OCI-LY3 (cell line): ENCODE measurements at regions not wholly inside any gene's neighbourhood (a gene's known extent, or its start where the extent isn't known, plus 50 kb on each side); places are given as distances from the start of the nearest gene placed in this dataset.

Source experiments
- H2AFZ ChIP-seq: fragments of 200-600, 300-600 bp; shearing (Covaris generic); 2 replicates; pipeline ENCODE4 v1.6.0; 2014; ENCODE audit warnings: antibody characterized with exemption, low read depth, low read length
- H3K27ac ChIP-seq: fragments of 200-600, 300-600 bp; sonication (generic); 2 replicates; pipeline ENCODE4 v1.5.1; 2014; ENCODE audit warnings: mild to moderate bottlenecking, low read length, moderate library complexity, mixed read lengths
- H3K27me3 ChIP-seq: fragments of 200-600, 300-600 bp; sonication (generic); 2 replicates; pipeline ENCODE4 v1.6.1; 2014; ENCODE audit warnings: low read depth, low read length, mixed read lengths
- H3K36me3 ChIP-seq: fragments of 200-600, 300-600 bp; sonication (generic); replicated peaks from 2 replicates; pipeline ENCODE3; 2014; ENCODE audit warnings: low read depth, low read length, mixed read lengths
- H3K4me1 ChIP-seq: fragments of 300-600, 200-600 bp; sonication (generic); 2 replicates; pipeline ENCODE4 v1.6.1; 2014; ENCODE audit warnings: low read length, mixed read lengths
- H3K4me2 ChIP-seq: fragments of 200-600, 300-600 bp; sonication (generic); 2 replicates; pipeline ENCODE4 v1.6.1; 2014; ENCODE audit warnings: low read length, mixed read lengths
- H3K4me3 ChIP-seq: fragments of 300-600, 200-600 bp; sonication (generic); 2 replicates; pipeline ENCODE4 v1.5.1; 2014; ENCODE audit warnings: antibody characterized with exemption, mild to moderate bottlenecking, low read length, moderate library complexity
- H3K79me2 ChIP-seq: fragments of 300-600, 200-600 bp; shearing (Covaris generic); 2 replicates; pipeline ENCODE4 v1.6.1; 2014; ENCODE audit warnings: mild to moderate bottlenecking, low read length, mixed read lengths
- H3K9ac ChIP-seq: fragments of 300-600, 200-600 bp; shearing (Covaris generic); 2 replicates; pipeline ENCODE4 v1.6.0; 2014; ENCODE audit warnings: mild to moderate bottlenecking, low read length, moderate library complexity
- H3K9me3 ChIP-seq: fragments of 200-600, 300-600 bp; shearing (Covaris generic); 2 replicates; pipeline ENCODE4 v1.6.1; 2014; ENCODE audit warnings: low read length, mixed read lengths; ENCODE audit not compliant: insufficient read depth
- H4K20me1 ChIP-seq: fragments of 200-600, 300-600 bp; sonication (generic); 2 replicates; pipeline ENCODE4 v1.6.1; 2016; ENCODE audit warnings: low read length, mixed read lengths; ENCODE audit not compliant: insufficient read depth
- EZH2phosphoT487 ChIP-seq: fragments of 200-600 bp; shearing (Covaris generic); IDR thresholded peaks from 2 replicates; pipeline ENCODE4 v1.6.1; 2018; ENCODE audit warnings: antibody characterized with exemption, mixed run types, low read depth
- TF ChIP-seq, protein P1 (sequence below): fragments of 200-600, 300-600 bp; sonication (generic); IDR thresholded peaks from 2 replicates; pipeline ENCODE4 v1.5.1; 2014; ENCODE audit warnings: antibody characterized with exemption, low read length, low read depth

DNA sequence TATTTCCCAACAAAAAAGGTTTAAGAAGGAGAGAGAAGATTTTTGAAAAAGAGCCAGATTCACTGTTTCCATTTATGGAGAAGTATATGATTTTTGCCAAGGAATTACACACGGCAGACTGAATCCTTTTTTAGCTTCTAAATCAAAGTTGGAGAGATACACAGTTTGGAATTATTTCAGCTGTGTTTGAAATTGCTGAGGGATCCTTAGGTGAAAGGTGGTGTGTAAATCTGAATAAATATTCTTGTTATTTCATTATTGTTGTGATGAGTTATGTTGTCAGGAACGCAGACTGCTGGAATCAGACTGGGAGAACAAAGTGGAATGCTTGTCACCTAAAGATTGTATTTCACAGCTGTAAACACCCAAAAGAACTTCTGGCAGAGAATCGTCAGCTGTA is 168.5 kb upstream of the AKIRIN2 start:
- no peak overlapping the region for H3K9ac ChIP-seq
- H3K79me2 ChIP-seq: no peaks in the 10 kb centered on the region
- H3K36me3 ChIP-seq: no peaks in the 10 kb centered on the region
- H3K4me3 ChIP-seq: no peak overlapping the region
- H3K4me1 ChIP-seq: no peaks in the 10 kb centered on the region
- H3K27me3 ChIP-seq: no peaks in the 10 kb centered on the region
- no peaks in the 10 kb centered on the region for H3K9me3 ChIP-seq
- no peak for TF ChIP-seq EZH2phosphoT487
- TF ChIP-seq, protein P1, sequence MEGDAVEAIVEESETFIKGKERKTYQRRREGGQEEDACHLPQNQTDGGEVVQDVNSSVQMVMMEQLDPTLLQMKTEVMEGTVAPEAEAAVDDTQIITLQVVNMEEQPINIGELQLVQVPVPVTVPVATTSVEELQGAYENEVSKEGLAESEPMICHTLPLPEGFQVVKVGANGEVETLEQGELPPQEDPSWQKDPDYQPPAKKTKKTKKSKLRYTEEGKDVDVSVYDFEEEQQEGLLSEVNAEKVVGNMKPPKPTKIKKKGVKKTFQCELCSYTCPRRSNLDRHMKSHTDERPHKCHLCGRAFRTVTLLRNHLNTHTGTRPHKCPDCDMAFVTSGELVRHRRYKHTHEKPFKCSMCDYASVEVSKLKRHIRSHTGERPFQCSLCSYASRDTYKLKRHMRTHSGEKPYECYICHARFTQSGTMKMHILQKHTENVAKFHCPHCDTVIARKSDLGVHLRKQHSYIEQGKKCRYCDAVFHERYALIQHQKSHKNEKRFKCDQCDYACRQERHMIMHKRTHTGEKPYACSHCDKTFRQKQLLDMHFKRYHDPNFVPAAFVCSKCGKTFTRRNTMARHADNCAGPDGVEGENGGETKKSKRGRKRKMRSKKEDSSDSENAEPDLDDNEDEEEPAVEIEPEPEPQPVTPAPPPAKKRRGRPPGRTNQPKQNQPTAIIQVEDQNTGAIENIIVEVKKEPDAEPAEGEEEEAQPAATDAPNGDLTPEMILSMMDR: no peak
- no peak overlapping the region for H3K4me2 ChIP-seq
- no peak overlapping the region for H3K27ac ChIP-seq
- H2AFZ ChIP-seq: no peak overlapping the region
- H4K20me1 ChIP-seq: no peaks in the 10 kb centered on the region

GRCh38 chr6:87869064-87869905 is 167.3 kb upstream of the AKIRIN2 start:
- no peaks in the 10 kb centered on the region for H3K36me3 ChIP-seq
- no peaks in the 10 kb centered on the region for H3K27me3 ChIP-seq
- H3K9me3 ChIP-seq: no peaks in the 10 kb centered on the region
- no peak overlapping the region for H3K4me2 ChIP-seq
- no peaks in the 10 kb centered on the region for H3K4me1 ChIP-seq
- H4K20me1 ChIP-seq: no peaks in the 10 kb centered on the region
- no peaks in the 10 kb centered on the region for H3K79me2 ChIP-seq
- no peak overlapping the region for H3K27ac ChIP-seq
- TF ChIP-seq, protein P1: no peak
- TF ChIP-seq EZH2phosphoT487: no peak
- no peak overlapping the region for H2AFZ ChIP-seq
- H3K4me3 ChIP-seq: no peak overlapping the region
- H3K9ac ChIP-seq: no peak overlapping the region

DNA sequence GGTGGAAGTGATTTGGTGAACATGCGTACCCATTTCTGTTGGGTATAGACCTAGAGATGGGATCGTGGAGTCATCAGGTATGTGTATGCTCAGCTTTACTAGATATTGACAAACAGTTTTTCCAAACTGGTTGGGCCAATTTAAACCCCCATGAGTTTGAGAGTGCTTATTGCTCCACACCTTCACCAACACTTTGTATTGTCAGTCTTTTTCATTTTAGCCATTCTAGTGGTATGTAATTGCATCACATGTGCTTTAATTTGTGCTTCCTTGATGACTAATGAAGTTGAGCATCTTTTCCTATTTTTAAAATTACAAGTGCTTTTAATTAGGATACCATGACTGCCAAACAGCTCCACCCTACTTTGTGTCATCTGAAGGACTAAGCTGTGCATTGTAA is 158.9 kb upstream of the AKIRIN2 start:
- Histone ChIP-seq H2AFZ (no peak overlapping the region), H4K20me1 (no peaks in the 10 kb centered on the region), H3K4me3 (no peak overlapping the region), H3K9me3 (no peaks in the 10 kb centered on the region), H3K27ac (no peak overlapping the region), H3K27me3 (no peaks in the 10 kb centered on the region), H3K9ac (no peak overlapping the region), H3K4me2 (no peak overlapping the region), H3K79me2 (no peaks in the 10 kb centered on the region), H3K4me1 (no peaks in the 10 kb centered on the region), H3K36me3 (no peaks in the 10 kb centered on the region)
- TF ChIP-seq, protein P1: no peak
- TF ChIP-seq EZH2phosphoT487: no peak

DNA sequence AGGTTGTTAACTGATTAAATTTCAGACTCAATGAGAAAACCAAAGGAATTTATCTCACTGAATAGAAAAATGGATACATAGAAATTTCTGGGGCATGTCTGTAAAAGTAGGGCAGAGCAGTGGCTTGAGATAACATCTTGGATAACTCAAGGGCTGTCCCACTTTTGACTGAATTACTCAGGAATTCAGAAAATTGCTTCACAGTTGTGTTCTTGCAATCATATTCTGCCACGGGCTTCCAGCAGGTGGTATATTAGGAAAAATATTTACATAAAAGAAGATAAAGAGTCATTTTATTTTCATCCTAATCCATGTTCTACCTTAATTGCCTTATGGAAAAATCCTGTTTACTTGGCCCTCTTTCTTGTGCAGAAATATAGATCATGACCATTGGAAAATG is 156.4 kb upstream of the AKIRIN2 start:
- H2AFZ ChIP-seq: no peak overlapping the region
- no peaks in the 10 kb centered on the region for H3K27me3 ChIP-seq
- H4K20me1 ChIP-seq: no peaks in the 10 kb centered on the region
- H3K4me3 ChIP-seq: no peak overlapping the region
- no peaks in the 10 kb centered on the region for H3K36me3 ChIP-seq
- no peak overlapping the region for H3K4me2 ChIP-seq
- TF ChIP-seq, protein P1: no peak
- no peak for TF ChIP-seq EZH2phosphoT487
- H3K4me1 ChIP-seq: no peaks in the 10 kb centered on the region
- H3K9ac ChIP-seq: no peak overlapping the region
- H3K27ac ChIP-seq: no peak overlapping the region
- H3K79me2 ChIP-seq: no peaks in the 10 kb centered on the region
- H3K9me3 ChIP-seq: no peaks in the 10 kb centered on the region
